NCI-H226 (cell line): ENCODE measurements at regions not wholly inside any gene's neighbourhood (a gene's known extent, or its start where the extent isn't known, plus 50 kb on each side); places are given as distances from the start of the nearest gene placed in this dataset.
A peak's percentile ranks its signal among the peaks of the same experiment; 100 is the strongest.

Experiments used
- DNase-seq: peaks from one replicate; pipeline ENCODE4 v3.0.0-alpha.2; 2015

GRCh38 chr3:146830231-146830630, 225.1 kb upstream of the PLSCR5 start:
- DNase-seq = no peak

GRCh38 chr3:146827836-146828235, 222.7 kb upstream of the PLSCR5 start:
- no peak for DNase-seq

- no peak for DNase-seq
Observed at GRCh38 chr3:146823622-146824021, 218.5 kb upstream of the PLSCR5 start.

DNA sequence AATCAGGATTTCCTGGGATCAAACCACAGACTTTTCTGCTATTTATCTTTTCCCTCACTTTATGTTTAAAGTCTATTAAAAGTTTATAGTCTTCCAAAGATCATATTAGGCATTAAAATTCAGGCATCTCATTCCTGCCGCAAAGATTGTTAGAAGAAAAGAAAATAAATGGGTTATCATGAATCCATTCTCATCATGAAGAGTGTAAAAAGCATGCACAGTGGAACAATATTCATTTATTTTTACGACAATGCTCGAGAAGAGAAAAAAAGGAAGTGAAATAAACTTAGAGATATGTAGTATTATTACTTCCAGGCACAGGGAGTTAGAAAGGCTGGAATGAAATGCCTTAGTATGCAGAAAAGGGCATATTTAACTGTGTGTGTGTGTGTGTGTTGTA, 213.7 kb upstream of the PLSCR5 start:
- DNase-seq = no peak

- DNase-seq = no peak
Observed at GRCh38 chr3:146818301-146818700, 213.2 kb upstream of the PLSCR5 start.

GRCh38 chr3:146817704-146818103, 212.6 kb upstream of the PLSCR5 start:
- DNase-seq = no peak

DNA sequence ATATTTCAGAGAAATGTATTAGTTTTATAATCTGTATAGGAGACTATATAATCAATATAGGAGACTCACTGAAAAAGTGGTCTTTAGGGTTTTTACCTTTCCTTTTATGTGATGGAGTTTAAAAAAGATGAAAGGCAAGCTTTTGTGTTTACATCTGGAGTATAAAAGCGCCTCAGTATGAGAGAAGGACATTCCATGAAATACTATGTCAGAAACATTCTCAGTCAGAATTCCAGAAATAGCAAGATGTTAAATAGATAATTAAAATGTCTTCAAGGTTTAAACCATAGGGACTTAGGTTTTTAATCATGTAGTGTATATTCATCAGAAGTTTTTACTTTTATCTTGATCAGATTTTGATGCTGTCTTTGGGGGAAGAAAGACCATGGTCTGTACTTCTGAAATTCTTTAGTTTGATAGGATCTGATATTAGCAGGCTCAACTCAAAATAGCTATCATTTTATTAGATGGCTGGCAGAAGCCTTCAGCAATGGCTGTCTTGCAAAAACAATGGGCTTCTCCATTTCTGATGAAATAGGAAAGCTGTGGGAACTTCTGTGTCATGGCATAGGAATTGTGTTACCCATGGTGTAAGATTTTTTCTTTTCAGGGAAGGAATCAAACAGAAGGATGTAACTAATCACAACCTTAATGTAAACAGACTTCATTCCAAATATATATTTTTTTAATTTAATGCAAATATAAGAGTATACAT, 209.6 kb upstream of the PLSCR5 start:
- DNase-seq = peak; percentile 54

GRCh38 chr3:146813496-146813895, 208.3 kb upstream of the PLSCR5 start:
- no peak for DNase-seq

DNA sequence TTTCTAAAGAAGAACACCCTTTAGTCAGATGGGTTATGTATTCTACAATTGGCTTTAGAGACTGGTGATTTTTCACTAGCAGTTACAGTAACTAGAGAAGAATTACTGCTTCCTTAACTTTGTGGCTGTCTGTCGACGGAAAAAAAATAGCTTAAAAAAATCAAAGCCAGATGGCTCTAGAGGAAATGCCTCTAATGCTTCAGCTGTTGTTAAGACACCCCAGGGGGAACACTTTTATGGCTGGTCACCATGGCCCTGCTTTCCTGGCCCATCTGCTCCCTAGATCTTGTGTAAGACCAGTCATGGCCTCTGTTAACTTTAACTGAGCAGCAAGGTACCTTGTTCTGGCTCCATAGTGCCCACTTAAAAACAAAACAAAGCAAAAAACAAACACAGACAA, 198.6 kb upstream of the PLSCR5 start:
- DNase-seq = no peak

DNA sequence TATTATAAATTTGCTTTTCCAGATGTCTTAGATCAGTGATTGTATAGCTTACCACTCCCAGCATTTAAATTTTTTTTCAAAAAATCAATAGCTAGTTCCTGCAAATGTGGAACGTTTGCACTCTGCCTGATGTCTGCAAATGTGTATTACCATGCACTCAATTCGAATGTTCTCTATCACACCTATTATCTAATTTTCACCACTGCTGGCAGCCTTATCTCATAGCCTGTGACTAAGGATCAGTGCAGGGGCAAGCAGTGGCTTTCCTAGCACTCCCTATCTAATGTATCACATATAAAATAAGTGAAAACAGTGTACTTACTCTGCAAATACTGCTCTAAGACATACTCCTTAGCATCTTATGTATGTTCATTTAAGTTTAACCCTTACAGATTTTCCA, 196.3 kb upstream of the PLSCR5 start:
- no peak for DNase-seq

DNA sequence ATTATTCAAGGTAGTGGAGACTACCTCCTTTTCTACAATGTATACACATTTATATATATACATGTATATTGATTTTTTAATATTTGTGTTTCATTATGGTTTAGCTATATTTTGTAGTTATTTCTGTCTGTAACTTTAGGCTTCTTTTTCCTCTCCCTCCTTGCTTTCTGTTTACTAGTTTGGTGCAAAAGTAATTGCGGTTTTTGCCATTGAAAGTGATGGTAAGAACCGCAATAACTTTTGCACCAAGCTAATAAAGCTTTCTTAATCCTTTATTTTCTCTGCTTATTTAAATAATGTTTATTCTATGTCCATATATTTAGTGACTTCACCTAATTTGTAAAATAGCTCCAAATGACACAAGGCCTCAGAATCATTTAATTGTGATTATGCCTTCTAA, 195.3 kb upstream of the PLSCR5 start:
- no peak for DNase-seq

DNA sequence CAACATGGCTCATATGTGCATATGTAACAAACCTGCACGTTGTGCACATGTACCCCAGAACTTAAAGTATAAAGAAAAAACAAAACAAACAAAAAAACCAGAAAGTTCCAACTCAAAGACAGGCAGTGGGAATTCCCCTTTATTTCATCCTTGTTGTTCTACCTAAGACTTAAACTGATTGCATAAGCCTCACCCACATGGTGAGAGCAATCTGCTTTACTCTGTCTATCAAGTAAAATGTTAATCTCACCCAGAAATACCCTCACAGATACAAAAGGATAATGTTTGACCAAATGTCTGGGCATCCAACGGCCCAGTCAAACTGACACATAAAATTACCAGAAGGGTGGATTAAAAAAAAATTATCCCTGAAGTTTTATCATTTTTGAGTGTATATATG, 190.9 kb upstream of the PLSCR5 start:
- DNase-seq = peak; percentile 12

DNA sequence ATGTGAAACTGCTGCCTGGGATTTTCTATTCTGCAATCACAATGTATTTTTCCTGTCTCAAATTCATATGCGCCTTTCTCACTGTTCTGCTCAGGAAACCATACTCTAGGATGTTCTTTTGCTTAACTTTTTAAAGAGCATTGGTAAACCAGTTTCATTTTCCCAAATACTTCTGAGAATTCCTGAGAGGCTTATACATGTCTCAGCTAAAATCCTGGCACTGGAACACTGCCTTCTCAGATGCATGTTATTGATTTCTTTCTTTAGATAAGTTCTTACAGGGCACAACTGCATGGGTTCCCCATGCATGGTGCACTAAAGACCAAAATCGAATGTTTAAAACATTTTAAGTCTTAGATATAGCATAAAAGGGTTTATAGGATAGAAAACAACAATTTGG, 178.3 kb upstream of the PLSCR5 start:
- no peak for DNase-seq

DNA sequence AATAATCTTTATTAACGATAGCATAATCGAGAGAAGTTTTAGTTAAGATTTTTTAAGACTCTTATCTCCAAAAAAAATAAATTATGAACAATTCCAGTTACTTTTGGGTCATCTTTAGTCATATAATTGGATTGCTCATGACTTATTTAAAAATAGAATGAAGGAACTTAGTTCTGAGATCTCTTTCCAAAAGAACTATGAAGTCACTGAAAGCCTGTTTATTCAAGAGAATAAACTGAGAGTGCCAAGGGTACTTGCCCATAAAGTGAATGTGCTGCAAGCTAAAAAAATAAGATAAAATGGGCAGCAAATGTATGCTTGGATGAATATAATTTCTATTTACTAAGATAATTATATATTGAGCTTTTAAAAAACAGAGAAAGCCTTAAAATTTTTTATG, 176.5 kb upstream of the PLSCR5 start:
- DNase-seq = no peak

GRCh38 chr3:146781059-146781458, 175.9 kb upstream of the PLSCR5 start:
- DNase-seq = no peak

- DNase-seq = no peak
Observed at GRCh38 chr3:146780251-146780650, 175.1 kb upstream of the PLSCR5 start.

GRCh38 chr3:146777941-146778340, 172.8 kb upstream of the PLSCR5 start:
- DNase-seq = no peak

GRCh38 chr3:146772211-146772743, 167.1 kb upstream of the PLSCR5 start:
- DNase-seq = no peak

GRCh38 chr3:146770881-146771280, 165.7 kb upstream of the PLSCR5 start:
- no peak for DNase-seq

- no peak for DNase-seq
Observed at GRCh38 chr3:146770301-146770700, 165.2 kb upstream of the PLSCR5 start.

DNA sequence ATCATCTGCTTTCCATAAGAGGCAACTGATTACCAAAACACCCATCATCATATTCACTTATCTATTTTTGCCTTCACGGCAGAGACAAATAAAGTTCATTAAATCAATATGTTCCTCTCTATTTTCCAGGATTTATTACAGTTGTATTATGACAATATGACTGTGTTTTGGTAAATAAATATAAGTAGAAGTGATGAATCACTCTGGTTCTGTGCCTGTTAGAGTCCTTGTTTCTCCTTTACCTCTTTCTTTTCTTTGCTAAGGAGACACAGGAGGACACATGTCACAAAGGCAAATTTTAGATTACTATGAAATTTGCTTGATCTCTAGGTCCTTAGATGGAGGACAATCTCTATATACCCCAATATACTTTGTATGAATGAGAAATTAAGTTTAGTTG, 152.6 kb upstream of the PLSCR5 start:
- DNase-seq = no peak

DNA sequence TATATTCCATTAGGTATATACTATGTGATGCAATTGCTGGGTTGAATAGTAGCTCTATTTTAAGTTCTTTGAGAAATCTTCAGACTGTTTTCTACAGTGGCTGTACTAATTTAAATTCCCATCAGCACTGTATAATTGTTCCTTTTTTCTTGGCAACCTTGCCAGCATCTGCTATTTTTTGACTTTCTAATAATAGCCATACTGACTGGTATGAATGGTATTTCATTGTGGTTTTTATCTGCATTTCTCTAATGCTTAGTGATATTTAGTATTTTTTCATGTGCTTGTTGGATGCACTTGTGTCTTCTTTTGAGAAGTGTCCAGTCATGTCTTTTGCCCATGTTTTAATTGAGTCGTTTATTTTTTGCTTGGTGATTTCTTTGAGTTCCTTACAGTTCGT, 145.1 kb upstream of the PLSCR5 start:
- peak; percentile 40 for DNase-seq

- DNase-seq = peak; percentile 6
Observed at GRCh38 chr3:146747928-146748327, 142.8 kb upstream of the PLSCR5 start.

- DNase-seq = no peak
Observed at GRCh38 chr3:146747051-146747450, 141.9 kb upstream of the PLSCR5 start.

DNA sequence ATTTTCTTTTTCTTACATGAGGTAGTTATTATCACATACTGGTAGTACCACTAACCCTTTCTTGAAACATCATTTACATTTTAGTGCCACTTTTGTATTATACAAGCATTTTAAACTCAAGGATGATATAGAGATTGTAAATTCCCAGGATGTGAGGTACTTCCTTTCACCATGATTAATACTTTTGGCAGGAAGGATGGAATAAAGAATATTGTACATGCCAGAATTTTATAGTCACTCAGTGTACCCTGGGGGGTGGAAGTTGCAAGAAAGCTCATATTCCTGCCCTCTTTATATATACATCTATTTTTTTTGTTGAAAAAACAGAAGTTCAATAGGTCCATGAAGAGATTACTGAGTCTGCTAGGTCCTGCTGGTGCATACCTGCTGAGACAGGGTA, 141.0 kb upstream of the PLSCR5 start:
- peak; percentile 70 for DNase-seq
